ENCODE measurements at regions not wholly inside any gene's neighbourhood (a gene's known extent, or its start where the extent isn't known, plus 50 kb on each side); places are given as distances from the start of the nearest gene placed in this dataset.

DNA sequence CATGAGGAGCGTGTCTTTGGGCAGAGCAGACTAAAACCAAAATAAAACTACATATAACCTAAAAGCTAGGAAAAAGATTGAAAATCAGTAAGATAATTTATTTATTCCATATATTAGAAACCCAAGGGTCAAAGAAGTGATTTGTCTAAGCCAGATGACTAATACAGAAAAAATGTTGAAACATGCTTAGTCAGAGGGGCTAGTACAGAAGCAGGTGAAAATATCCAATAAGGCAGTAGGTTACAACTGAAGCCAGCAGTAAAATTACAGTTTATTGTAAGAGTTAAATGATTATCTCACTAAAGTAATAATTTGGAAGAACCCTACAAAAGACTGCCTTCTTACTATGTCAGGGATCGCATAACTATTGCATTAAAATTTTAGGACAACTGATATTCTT is 1190.9 kb upstream of the PRMT6 start:
- TF ChIP-seq POLR2A (IDR thresholded peaks at IDR 0.05; ENCODE audit: low read depth, low read length), result no peak
- FAIRE-seq, result peak; percentile 43
- peak; percentile 2 for DNase-seq (ENCODE audit: insufficient read length, low spot score)

GRCh38 chr1:105872817-105873216 is 1183.7 kb upstream of the PRMT6 start:
- TF ChIP-seq POLR2A (IDR thresholded peaks at IDR 0.05; ENCODE audit: low read depth, low read length), result no peak
- FAIRE-seq (peak; percentile 11), DNase-seq (ENCODE audit: insufficient read length, low spot score) (no peak)

DNA sequence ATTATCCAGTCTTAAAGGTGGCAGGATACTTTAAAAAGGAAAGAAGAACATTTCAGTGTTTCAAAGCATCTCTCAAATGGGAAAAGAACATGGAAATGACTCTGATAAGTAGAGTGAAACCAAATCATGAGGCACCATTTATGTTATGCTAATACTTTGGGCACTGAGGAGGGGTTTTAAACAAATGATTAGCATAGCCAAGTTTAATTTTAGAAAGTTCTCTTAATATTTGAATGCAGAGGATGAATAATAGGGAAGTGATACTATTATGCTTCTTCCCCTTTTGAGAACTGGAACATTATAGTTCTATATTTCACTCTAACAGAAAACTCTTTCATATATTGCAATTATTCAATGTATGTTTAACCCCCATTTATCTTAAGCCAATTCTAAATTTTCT is 1181.9 kb upstream of the PRMT6 start:
- no peak for TF ChIP-seq POLR2A (IDR thresholded peaks at IDR 0.05; ENCODE audit: low read depth, low read length)
- no peak for DNase-seq (ENCODE audit: insufficient read length, low spot score)
- no peak for FAIRE-seq

GRCh38 chr1:105886309-105886708 is 1170.2 kb upstream of the PRMT6 start:
- no peak for TF ChIP-seq POLR2A (IDR thresholded peaks at IDR 0.05; ENCODE audit: low read depth, low read length)
- FAIRE-seq (no peak), DNase-seq (ENCODE audit: insufficient read length, low spot score) (no peak)

DNA sequence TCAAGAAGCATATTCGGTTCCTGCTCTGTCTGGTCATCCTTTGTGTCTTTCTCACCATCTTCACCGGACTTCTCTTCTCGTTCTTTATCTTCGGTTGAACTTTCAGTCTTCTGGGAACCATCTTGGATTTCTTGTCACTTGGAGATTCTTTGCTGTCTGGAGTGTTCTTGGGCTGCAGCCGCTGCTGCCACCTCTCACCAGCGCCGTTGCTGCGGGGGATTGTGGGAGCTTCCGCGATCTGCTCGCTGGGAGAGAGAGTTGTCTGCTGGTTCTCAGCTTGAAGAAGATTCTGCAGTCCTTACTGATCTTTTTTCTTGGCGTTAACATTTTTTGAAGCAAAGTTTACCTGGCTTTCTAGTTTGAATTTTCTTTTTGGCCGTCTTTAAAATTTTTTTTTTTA is 1165.2 kb upstream of the PRMT6 start:
- DNase-seq (ENCODE audit: insufficient read length, low spot score) (no peak), FAIRE-seq (no peak)
- no peak for TF ChIP-seq POLR2A (IDR thresholded peaks at IDR 0.05; ENCODE audit: low read depth, low read length)

GRCh38 chr1:105894006-105894405 is 1162.5 kb upstream of the PRMT6 start:
- TF ChIP-seq POLR2A (IDR thresholded peaks at IDR 0.05; ENCODE audit: low read depth, low read length), result no peak
- no peak for DNase-seq (ENCODE audit: insufficient read length, low spot score)
- no peak for FAIRE-seq

DNA sequence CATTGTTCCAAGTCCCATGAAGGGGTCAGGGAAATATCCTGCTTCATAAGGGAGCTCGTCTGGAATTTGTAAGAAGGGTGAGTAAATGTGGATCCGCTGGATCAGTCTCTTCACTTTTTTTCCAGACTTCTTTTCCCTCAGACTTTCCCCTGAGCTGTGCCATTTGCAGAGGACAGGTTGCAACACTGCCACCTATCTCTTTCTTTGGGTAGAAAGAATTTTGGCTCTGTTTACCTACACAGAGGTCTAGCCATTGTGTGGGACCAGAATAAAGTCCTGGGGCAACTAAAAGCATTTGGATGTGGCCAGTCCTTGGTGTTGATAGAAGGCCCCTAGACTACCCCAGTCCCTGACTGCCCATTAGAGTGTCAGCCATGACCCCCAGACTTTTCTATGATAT is 1146.7 kb upstream of the PRMT6 start:
- no peak for TF ChIP-seq POLR2A (IDR thresholded peaks at IDR 0.05; ENCODE audit: low read depth, low read length)
- no peak for FAIRE-seq
- DNase-seq (ENCODE audit: insufficient read length, low spot score), result no peak

GRCh38 chr1:105914403-105914802 is 1142.1 kb upstream of the PRMT6 start:
- FAIRE-seq, result no peak
- DNase-seq (ENCODE audit: insufficient read length, low spot score), result no peak
- TF ChIP-seq POLR2A (IDR thresholded peaks at IDR 0.05; ENCODE audit: low read depth, low read length), result no peak

DNA sequence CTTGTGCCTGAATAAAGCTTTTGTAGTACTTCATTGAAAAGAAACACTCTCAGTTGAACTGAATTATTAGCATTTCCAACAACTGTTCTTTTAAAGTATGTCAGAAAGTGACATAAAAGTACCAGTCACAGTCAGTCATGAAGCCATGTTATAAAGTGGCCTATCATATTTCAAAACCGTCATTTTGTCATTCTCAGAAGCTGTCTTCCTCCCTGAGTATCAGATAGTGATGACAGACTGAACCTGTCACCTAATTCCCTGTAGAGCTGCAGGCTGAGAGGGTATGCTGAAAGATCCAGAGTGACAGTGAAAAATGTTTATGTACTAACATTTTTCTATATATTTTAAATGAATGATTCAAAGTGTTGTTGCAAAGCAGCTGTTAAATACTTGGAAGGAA is 1121.7 kb upstream of the PRMT6 start:
- no peak for TF ChIP-seq POLR2A (IDR thresholded peaks at IDR 0.05; ENCODE audit: low read depth, low read length)
- DNase-seq (ENCODE audit: insufficient read length, low spot score) (no peak), FAIRE-seq (no peak)

GRCh38 chr1:105964879-105965278 is 1091.6 kb upstream of the PRMT6 start:
- no peak for TF ChIP-seq POLR2A (IDR thresholded peaks at IDR 0.05; ENCODE audit: low read depth, low read length)
- DNase-seq (ENCODE audit: insufficient read length, low spot score), result no peak
- no peak for FAIRE-seq

DNA sequence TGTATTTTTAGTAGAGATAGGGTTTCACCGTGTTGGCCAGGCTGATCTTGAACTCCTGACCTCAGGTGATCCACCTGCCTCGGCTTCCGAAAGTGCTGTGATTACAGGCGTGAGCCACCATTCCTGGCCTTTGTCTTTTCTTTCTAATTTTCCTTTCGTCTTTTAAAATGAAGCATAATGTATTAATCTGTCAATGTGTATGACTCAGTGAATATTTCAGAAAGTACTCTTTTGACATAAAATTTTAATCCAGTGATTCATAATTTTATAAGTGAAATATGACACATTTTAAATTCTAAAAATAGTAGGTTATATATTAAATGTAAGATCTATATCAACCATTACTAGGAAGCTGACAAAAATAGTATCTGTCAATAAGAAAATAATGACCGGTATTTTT is 1059.0 kb upstream of the PRMT6 start:
- no peak for TF ChIP-seq POLR2A (IDR thresholded peaks at IDR 0.05; ENCODE audit: low read depth, low read length)
- DNase-seq (ENCODE audit: insufficient read length, low spot score) (no peak), FAIRE-seq (no peak)

DNA sequence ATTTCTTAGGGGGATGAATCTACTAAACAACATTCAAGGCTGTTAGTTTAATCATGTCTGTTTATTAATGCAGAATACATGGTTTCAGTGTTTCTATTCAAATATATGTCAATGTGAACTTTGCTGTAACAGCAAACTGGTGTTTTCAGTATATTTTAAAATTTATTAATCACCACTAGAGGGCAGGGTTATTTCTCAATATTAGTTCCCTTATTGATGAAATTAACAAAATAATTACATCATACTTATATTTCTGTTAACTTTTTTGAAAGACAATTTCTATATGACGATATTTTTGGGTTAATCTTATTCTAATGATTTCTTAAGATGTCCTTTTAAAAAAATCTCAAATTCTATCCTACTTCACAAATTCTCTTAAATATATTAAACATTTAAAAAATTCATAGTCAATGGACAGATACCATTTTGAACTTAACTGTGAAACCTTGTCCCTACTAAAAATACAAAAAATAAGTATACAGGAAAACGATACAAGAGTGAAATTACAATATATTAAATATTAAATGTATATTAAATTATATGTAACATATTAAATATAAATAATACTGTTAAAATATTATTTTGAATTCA is 1034.1 kb upstream of the PRMT6 start:
- FAIRE-seq (no peak), DNase-seq (ENCODE audit: insufficient read length, low spot score) (no peak)
- TF ChIP-seq POLR2A (IDR thresholded peaks at IDR 0.05; ENCODE audit: low read depth, low read length), result no peak

DNA sequence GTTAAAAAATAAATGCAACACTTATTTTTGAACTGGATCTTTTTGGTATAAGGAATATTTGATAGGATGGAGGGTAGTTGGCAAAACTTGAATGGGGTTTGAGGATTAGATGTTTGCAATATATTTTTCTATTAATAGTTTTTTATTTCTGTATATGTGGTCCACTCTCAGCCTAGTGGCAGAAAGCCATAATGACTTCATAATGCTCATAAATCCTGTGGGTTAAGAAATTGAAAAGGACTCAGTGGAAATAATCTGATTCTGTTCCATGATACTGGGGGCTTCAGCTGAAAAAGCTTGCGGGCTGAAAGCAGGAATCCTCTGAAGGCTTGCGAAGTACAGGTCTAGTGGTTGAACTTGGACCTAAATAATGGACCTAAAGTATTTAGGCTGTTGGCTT is 1028.6 kb upstream of the PRMT6 start:
- TF ChIP-seq POLR2A (IDR thresholded peaks at IDR 0.05; ENCODE audit: low read depth, low read length), result no peak
- DNase-seq (ENCODE audit: insufficient read length, low spot score), result no peak
- no peak for FAIRE-seq

GRCh38 chr1:106037526-106037925 is 1018.9 kb upstream of the PRMT6 start:
- TF ChIP-seq POLR2A (IDR thresholded peaks at IDR 0.05; ENCODE audit: low read depth, low read length), result no peak
- no peak for DNase-seq (ENCODE audit: insufficient read length, low spot score)
- no peak for FAIRE-seq

GRCh38 chr1:106038260-106038659 is 1018.2 kb upstream of the PRMT6 start:
- no peak for DNase-seq (ENCODE audit: insufficient read length, low spot score)
- TF ChIP-seq POLR2A (IDR thresholded peaks at IDR 0.05; ENCODE audit: low read depth, low read length), result no peak
- no peak for FAIRE-seq

DNA sequence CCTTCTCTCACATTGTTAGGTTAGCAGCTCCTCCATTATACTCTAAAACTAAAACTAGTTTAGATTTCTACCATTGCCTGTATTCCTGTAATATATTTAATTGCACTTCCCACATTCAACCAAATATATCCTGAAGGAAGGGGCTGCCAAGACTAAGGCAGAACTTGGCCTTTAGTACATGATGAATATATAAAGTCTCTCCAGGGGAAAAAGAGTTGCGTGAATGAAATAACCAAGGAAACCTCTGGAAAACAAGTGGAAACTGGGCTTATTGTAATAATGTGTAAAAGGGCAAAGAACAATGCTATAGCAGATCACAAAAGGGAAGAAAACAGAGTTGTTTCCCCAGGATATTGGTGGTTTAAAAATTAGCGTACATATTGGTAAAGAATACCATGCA is 1012.5 kb upstream of the PRMT6 start:
- DNase-seq (ENCODE audit: insufficient read length, low spot score), result no peak
- no peak for TF ChIP-seq POLR2A (IDR thresholded peaks at IDR 0.05; ENCODE audit: low read depth, low read length)

More for the DNA sequence above, 1012.5 kb upstream of the PRMT6 start:
- FAIRE-seq, result no peak
